Kidney capillary endothelial cell (primary cell): ENCODE measurements at regions not wholly inside any gene's neighbourhood (a gene's known extent, or its start where the extent isn't known, plus 50 kb on each side); places are given as distances from the start of the nearest gene placed in this dataset.

Experiments
- DNase-seq: peaks from one replicate; pipeline ENCODE4 v3.0.0-alpha.2; 2018; ENCODE audit warnings: low spot score

GRCh38 chr7:120164-120991, 72.0 kb upstream of the FAM20C start:
- DNase-seq = no peak

GRCh38 chr7:121002-121785, 71.2 kb upstream of the FAM20C start:
- no peak for DNase-seq

DNA sequence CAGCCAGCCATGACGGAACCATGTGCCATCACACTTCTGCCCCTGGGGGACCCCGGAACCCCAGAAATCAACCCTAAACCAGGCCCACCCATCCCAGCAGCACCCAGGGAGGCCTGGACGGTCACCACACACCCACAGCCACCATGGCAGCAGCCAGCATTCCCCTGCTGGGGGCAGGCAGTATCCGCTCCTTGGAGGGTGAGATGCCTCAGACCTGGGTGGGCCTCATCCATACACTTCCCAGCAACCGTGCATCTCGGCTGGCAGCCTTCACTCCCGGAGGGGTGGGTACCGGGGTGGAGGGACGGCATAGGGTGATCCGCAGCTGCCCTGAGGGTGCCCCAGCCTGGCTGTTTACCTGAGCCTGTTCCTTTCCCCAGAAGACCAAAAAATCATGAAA, 69.1 kb upstream of the FAM20C start:
- DNase-seq = no peak

DNA sequence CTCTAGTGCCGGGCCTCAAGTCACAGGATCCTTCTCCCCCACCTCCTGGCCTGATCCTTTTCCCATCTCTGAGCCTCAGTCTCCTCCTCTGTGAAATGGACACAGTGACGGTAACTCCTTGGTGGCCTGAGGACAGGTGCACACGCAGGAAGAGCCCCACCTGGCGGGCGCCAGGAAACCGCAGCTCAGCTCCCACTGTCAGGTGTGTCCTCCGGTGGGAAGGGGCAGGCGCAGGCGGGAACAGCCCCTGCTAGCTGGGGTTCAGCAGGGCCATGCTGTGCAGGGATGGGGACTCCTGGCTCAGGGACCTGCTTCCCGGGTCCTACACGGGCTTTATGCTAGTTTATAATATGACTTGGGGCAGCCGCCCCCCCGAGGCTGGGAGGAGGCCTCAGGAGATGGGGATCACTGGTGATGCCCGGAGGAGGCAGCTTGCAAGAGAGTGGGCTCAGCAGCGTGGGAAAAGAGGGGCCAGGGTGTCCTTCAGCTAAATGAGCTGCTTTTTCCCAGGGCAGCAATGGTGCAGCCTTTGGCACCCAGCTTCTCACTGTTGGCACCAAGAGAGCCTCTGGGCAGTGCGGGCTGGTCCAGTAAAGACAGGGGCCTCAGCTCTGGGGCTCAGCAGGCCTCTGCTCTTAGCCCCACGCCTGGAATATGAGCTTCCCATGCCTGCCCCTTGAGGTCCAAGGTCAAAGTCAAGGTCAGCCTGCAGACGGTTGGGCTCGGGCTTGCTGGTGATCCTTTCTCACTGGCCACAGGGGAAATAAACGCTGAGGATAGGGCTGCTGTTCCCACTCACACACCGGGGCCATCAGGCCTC, 68.0 kb upstream of the FAM20C start:
- no peak for DNase-seq

- no peak for DNase-seq
Measured at GRCh38 chr7:125061-125475, 67.3 kb upstream of the FAM20C start.

- DNase-seq = no peak
Measured at GRCh38 chr7:125661-126060, 66.7 kb upstream of the FAM20C start.

DNA sequence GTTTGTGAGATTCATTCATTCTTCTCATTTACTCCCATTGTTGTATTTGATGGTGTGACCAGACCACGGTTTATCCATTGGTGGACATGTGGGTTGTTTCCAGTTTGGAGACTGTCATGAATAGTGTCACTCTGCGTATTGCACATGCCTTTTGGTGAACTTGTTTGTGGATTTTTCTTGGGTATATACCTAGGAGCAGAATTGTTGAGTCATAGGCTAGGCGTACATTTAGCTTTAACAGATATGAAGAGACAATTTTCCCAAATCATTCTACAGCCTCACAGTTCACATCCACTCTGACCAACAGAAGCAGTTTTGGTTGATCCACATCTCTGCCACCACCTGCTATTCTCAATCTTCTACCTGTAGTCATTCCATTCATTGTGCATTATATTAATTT, 66.0 kb upstream of the FAM20C start:
- no peak for DNase-seq

GRCh38 chr7:127064-127598, 65.2 kb upstream of the FAM20C start:
- no peak for DNase-seq

- no peak for DNase-seq
Measured at GRCh38 chr7:128171-129080, 63.9 kb upstream of the FAM20C start.

DNA sequence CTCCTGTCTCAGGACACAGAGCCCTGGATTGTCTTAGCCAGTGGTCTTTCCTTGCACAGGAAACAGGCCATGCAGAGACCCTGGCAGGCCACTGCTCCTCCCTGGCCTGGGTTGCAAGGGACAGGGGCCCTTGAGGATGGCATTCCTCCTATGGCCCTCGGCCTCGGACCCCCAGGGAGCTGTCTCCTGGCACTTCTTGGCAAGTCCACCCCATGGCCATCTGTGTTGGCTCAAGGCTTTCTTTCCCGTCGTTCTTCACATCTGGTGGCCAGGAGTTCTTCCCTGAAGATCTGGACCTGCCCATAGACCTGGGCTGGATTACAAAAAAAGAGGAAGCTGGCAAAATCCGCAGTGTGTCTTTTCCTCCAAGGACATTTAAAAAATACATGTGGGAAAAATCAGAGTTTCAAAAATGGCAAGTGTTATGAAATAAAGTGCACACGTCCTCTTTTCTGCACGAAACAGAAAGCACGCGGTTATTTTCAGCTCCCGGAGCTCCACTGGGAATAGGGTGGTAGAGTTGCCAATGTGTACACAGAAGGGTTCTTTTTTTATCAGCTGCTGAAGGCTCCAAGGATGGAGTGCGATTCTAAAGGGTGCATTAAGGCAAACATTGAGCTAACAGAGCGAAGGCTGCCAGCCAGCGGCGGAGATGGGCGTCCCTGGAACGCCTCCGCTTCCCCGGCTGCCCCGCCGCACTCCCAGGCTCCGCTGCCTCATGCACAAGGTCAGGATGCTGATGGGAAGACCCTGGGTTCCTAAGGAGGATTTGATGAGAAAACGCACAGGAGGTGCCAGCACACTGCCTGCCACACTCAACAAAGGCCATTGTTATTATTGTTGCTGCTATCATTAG, 62.8 kb upstream of the FAM20C start:
- no peak for DNase-seq

GRCh38 chr7:130222-130572, 62.2 kb upstream of the FAM20C start:
- DNase-seq = no peak

GRCh38 chr7:130875-131780, 61.2 kb upstream of the FAM20C start:
- DNase-seq = no peak

- no peak for DNase-seq
Measured at GRCh38 chr7:131781-132482, 60.4 kb upstream of the FAM20C start.

DNA sequence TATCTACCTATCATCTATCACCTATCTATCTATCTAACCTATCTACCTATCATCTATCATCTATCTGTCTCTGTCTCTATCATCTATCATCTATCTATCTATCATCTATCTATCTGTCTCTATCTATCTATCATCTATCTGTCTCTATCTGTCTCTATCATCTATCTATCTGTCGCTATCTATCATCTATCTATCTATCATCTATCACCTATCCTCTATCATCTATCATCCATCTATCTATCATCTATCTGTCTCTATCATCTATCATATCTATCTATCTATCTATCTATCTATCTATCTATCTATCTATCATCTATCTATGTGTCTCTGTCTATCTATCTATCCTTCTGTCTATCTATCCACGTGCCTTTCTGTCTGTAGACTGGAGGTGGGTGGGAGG, 59.5 kb upstream of the FAM20C start:
- no peak for DNase-seq

- no peak for DNase-seq
Measured at GRCh38 chr7:133470-133869, 58.9 kb upstream of the FAM20C start.

DNA sequence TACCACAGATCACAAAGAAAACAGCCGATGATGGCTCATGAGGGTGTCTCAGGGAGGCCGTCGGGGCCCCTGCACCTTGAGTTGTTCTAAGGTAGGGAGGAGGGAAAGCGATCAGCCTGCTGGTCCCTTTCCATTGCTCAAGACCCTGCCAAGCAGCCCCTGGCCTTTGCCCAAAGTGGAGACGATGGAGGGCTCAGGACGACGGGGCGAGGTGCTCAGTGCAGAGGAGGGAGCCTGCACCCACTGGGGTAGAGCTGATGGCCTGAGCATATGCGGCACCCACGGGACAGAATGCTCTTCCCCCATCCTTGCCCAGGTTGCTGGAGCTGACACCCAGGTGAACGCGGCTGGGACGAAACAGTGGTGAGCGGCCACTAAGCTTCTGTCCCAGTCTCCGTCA, 58.3 kb upstream of the FAM20C start:
- DNase-seq = no peak

DNA sequence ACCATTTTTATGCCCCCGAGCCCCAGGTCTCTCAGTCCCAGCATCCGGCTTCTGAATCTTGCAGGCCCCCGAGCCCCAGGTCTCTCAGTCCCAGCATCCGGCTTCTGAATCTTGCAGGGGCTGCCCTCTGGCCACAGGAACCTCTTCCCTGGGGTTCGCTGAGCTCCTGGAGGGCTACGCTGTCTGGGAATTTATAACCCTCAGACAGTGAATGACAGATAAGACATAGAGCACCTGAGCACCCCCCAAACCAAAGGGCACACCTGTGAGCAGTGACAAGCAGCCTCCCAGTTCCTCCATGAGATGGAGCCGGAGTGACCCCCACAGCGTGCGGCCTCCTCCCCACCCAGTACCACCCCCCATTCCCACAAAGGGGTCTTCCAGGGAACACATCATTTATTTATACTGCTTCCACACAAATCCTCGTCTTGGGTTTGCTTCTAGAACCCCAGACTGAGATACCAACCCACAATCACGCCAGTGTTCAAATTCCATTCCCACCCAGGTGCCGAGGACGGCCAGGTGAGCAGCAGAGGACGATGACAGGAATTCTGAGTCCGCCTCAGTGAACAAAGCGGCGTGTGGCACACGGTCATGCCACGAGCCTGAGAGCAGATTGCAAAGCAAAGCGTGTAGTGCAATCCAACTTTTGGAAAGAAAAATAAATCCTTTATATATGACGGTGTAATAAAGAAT, 57.7 kb upstream of the FAM20C start:
- DNase-seq = no peak

DNA sequence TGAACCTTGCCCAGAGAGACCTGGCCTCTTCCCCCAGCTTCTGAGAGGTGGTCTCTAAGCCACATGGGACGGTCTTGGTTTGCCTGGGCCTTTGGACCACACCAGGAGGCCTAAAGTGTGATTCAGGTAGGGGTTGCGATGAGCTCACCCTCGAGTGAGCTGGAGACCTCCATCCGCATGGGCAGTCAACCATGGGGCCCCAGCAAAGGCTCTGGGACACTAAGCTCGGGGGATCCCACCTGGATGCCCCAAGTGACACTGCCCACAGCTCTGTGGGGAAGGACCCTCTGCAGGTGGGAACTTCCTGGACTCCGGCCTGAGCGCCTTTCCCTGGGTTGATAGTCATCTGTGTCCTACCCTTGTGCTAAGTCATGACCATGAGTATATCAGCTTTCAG, 57.1 kb upstream of the FAM20C start:
- DNase-seq = no peak
